ENCODE measurements at regions not wholly inside any gene's neighbourhood (a gene's known extent, or its start where the extent isn't known, plus 50 kb on each side); places are given as distances from the start of the nearest gene placed in this dataset.

DNA sequence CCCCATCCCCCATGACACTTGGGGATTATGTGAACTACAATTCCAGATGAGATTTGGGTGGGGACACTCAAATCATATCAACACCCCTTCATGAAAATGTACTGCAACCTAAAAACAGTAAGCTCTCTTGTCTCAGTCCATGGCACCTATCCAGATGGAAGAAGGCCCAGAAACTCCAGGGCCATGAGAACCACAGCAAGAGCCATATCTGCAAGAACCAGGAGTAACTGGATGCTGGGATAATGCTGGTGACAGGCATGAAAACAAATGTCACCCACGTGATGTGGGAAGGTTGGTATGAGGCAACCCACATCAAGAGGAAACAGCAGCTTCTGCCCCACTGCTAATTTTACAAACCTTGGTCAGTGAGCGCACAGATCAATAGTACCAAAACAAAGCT is 400.1 kb upstream of the ERCC4 start:
- H3K27ac ChIP-seq (ENCODE audit: low read depth, low read length) = no peak overlapping the region
- no peak overlapping the region for H3K4me2 ChIP-seq (ENCODE audit: low read length)
- no peak overlapping the region for H3K4me3 ChIP-seq (replicated peaks in 1 of 2; ENCODE audit: low read depth in 1 of 2, low read length in 2 of 2)
- TF ChIP-seq ELF1 (IDR thresholded peaks at IDR 0.05; ENCODE audit: borderline replicate concordance, low read depth) (no peak), JUND (IDR thresholded peaks at IDR 0.05) (no peak), CEBPB (IDR thresholded peaks at IDR 0.05; ENCODE audit: low read depth) (no peak)
- TF ChIP-seq, protein P1, sequence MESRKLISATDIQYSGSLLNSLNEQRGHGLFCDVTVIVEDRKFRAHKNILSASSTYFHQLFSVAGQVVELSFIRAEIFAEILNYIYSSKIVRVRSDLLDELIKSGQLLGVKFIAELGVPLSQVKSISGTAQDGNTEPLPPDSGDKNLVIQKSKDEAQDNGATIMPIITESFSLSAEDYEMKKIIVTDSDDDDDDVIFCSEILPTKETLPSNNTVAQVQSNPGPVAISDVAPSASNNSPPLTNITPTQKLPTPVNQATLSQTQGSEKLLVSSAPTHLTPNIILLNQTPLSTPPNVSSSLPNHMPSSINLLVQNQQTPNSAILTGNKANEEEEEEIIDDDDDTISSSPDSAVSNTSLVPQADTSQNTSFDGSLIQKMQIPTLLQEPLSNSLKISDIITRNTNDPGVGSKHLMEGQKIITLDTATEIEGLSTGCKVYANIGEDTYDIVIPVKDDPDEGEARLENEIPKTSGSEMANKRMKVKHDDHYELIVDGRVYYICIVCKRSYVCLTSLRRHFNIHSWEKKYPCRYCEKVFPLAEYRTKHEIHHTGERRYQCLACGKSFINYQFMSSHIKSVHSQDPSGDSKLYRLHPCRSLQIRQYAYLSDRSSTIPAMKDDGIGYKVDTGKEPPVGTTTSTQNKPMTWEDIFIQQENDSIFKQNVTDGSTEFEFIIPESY (IDR thresholded peaks at IDR 0.05; ENCODE audit: extremely low read depth, insufficient replicate concordance, low read length) = no peak
- TF ChIP-seq, protein P2, sequence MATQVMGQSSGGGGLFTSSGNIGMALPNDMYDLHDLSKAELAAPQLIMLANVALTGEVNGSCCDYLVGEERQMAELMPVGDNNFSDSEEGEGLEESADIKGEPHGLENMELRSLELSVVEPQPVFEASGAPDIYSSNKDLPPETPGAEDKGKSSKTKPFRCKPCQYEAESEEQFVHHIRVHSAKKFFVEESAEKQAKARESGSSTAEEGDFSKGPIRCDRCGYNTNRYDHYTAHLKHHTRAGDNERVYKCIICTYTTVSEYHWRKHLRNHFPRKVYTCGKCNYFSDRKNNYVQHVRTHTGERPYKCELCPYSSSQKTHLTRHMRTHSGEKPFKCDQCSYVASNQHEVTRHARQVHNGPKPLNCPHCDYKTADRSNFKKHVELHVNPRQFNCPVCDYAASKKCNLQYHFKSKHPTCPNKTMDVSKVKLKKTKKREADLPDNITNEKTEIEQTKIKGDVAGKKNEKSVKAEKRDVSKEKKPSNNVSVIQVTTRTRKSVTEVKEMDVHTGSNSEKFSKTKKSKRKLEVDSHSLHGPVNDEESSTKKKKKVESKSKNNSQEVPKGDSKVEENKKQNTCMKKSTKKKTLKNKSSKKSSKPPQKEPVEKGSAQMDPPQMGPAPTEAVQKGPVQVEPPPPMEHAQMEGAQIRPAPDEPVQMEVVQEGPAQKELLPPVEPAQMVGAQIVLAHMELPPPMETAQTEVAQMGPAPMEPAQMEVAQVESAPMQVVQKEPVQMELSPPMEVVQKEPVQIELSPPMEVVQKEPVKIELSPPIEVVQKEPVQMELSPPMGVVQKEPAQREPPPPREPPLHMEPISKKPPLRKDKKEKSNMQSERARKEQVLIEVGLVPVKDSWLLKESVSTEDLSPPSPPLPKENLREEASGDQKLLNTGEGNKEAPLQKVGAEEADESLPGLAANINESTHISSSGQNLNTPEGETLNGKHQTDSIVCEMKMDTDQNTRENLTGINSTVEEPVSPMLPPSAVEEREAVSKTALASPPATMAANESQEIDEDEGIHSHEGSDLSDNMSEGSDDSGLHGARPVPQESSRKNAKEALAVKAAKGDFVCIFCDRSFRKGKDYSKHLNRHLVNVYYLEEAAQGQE (IDR thresholded peaks at IDR 0.05; ENCODE audit: low read depth) = no peak
- TF ChIP-seq, protein P3, sequence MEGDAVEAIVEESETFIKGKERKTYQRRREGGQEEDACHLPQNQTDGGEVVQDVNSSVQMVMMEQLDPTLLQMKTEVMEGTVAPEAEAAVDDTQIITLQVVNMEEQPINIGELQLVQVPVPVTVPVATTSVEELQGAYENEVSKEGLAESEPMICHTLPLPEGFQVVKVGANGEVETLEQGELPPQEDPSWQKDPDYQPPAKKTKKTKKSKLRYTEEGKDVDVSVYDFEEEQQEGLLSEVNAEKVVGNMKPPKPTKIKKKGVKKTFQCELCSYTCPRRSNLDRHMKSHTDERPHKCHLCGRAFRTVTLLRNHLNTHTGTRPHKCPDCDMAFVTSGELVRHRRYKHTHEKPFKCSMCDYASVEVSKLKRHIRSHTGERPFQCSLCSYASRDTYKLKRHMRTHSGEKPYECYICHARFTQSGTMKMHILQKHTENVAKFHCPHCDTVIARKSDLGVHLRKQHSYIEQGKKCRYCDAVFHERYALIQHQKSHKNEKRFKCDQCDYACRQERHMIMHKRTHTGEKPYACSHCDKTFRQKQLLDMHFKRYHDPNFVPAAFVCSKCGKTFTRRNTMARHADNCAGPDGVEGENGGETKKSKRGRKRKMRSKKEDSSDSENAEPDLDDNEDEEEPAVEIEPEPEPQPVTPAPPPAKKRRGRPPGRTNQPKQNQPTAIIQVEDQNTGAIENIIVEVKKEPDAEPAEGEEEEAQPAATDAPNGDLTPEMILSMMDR (IDR thresholded peaks at IDR 0.05 in 2 of 3, conservative IDR thresholded peaks at IDR 0.05 in 1 of 3; ENCODE audit: borderline replicate concordance in 1 of 3, insufficient read depth in 1 of 3, low read depth in 2 of 3, low read length in 2 of 3) = no peak
- BruUV-seq (replicated peaks) = no TSS peak
- H3K4me1 ChIP-seq (ENCODE audit: control insufficient read depth in 1 of 2, insufficient read depth in 2 of 2, low read length in 2 of 2) = no peaks in the 10 kb centered on the region
- H3K79me2 ChIP-seq (ENCODE audit: insufficient read depth, low read length) = no peaks in the 10 kb centered on the region
- ChIA-PET RAD21 (ENCODE audit: low non-redundant PET in 1 of 2, low total read pairs in 2 of 2, uncharacterized antibody in 2 of 2, unreplicated experiment in 2 of 2) (no interaction called here), POLR2A (no interaction called here), CTCF (no interaction called here)
- DNase-seq (ENCODE audit: low read depth, low spot score) = no peak
- H3K9me2 ChIP-seq (ENCODE audit: insufficient read depth) = no peaks in the 10 kb centered on the region
- no peaks in the 10 kb centered on the region for H4K20me1 ChIP-seq (ENCODE audit: insufficient read depth)
- no peaks in the 10 kb centered on the region for H3K27me3 ChIP-seq (ENCODE audit: insufficient read depth, low read length)
- no peak overlapping the region for H2AFZ ChIP-seq (ENCODE audit: low read depth, low read length, poor library complexity, severe bottlenecking)
- H3K9ac ChIP-seq (ENCODE audit: low read length) = no peak overlapping the region
- H3K36me3 ChIP-seq (ENCODE audit: control insufficient read depth in 1 of 2, insufficient read depth in 2 of 2, low read length in 2 of 2) = no peaks in the 10 kb centered on the region
- no peaks in the 10 kb centered on the region for H3K9me3 ChIP-seq (ENCODE audit: control insufficient read depth in 1 of 2, insufficient read depth in 1 of 2, low read depth in 1 of 2, low read length in 2 of 2)
- intact Hi-C loops (cut with micrococcal nuclease) = no loop called here
- ATAC-seq = no peak
